ENCODE measurements at regions not wholly inside any gene's neighbourhood (a gene's known extent, or its start where the extent isn't known, plus 50 kb on each side); places are given as distances from the start of the nearest gene placed in this dataset.

- DNase-seq (no peak), ATAC-seq (no peak)
- Mint-ChIP-seq H3K9me3 (peaks cover 0 to 5% (median 0%) of the 10 kb centered on the region in 11 donors), H3K36me3 (no peaks in the 10 kb centered on the region), H3K27me3 (no peaks in the 10 kb centered on the region), H3K4me3 (no peak overlapping the region), H3K4me1 (no peaks in the 10 kb centered on the region), H3K27ac (no peak overlapping the region)
- CTCF ChIA-PET, result no interaction called here
- intact Hi-C loops (cut with micrococcal nuclease), result no loop called here
- Histone ChIP-seq H3K27ac (ENCODE audit: low read depth, low read length) (no peak overlapping the region), H3K4me1 (ENCODE audit: control insufficient read depth in 2 of 2, insufficient read depth in 2 of 2, low read length in 2 of 2) (no peaks in the 10 kb centered on the region), H3K9me3 (ENCODE audit: control insufficient read depth in 2 of 3, low read length in 3 of 3) (no peaks in the 10 kb centered on the region), H3K4me3 (ENCODE audit: low read length) (no peak overlapping the region), H3K36me3 (ENCODE audit: control insufficient read depth in 2 of 3, insufficient read depth in 3 of 3, low read length in 3 of 3) (no peaks in the 10 kb centered on the region), H3K27me3 (ENCODE audit: control insufficient read depth in 2 of 2, insufficient read depth in 2 of 2, low read length in 2 of 2) (peaks cover 0 to 2% of the 10 kb centered on the region in 2 donors)
- POLR2A ChIA-PET, result no interaction called here
These were observed 599.6 kb upstream of the PKDCC start for GRCh38 chr2:41448221-41448620.

DNA sequence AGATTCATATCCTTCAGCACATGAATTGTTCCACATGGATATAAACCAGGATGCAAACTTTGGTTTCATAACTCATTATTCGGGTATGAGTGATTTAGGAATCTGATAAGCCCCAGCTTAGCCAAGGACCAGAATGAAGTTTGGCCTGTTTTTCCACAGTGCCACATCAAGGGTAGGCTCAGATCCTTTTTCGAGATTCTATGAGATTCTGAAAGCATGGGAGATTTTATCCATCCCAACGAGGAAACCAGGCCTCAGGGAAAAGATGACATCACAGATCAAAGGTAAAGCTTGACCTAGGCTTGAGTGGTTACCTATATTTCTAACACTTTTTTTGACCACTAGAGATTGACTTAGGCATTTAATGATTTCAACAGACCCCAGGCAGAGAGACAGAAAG lies 590.8 kb upstream of the PKDCC start:
- POLR2A ChIA-PET, result no interaction called here
- Histone ChIP-seq H3K9me3 (ENCODE audit: control insufficient read depth in 2 of 3, low read length in 3 of 3) (no peaks in the 10 kb centered on the region), H3K36me3 (ENCODE audit: control insufficient read depth in 2 of 3, insufficient read depth in 3 of 3, low read length in 3 of 3) (no peaks in the 10 kb centered on the region), H3K4me1 (ENCODE audit: control insufficient read depth in 2 of 2, insufficient read depth in 2 of 2, low read length in 2 of 2) (no peaks in the 10 kb centered on the region), H3K27ac (ENCODE audit: low read depth, low read length) (no peak overlapping the region), H3K4me3 (ENCODE audit: low read length) (no peak overlapping the region), H3K27me3 (ENCODE audit: control insufficient read depth in 2 of 2, insufficient read depth in 2 of 2, low read length in 2 of 2) (no peaks in the 10 kb centered on the region)
- no peak overlapping the region for H3K27ac Mint-ChIP-seq
- no peak for DNase-seq
- no peak overlapping the region for H3K4me3 Mint-ChIP-seq
- H3K9me3 Mint-ChIP-seq, result peaks cover 0 to 6% (median 0%) of the 10 kb centered on the region in 11 donors
- no peaks in the 10 kb centered on the region for H3K36me3 Mint-ChIP-seq
- peaks cover 0 to 18% (median 3%) of the 10 kb centered on the region in 7 donors for H3K4me1 Mint-ChIP-seq
- intact Hi-C loops (cut with micrococcal nuclease), result no loop called here
- CTCF ChIA-PET, result no interaction called here
- ATAC-seq, result no peak
- H3K27me3 Mint-ChIP-seq, result no peaks in the 10 kb centered on the region

DNA sequence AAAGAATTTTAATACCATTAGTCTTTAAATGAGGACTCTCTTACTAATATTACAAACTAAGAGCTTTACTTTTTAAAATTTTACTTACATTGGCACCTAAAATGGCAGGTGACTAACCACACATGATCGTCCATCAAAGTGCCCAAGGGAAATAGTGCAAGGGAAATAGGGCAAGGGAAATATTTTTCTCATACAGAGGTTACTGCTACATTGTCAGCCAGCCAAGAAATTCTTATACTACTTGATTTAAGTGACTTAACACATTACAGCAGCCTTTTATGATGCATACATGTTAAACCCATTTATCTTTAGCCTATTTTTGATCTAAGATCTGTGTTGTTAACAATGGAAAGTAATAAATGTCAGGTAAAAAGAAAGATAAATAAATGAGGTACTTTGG lies 587.2 kb upstream of the PKDCC start:
- peaks cover 0 to 6% (median 0%) of the 10 kb centered on the region in 11 donors for H3K9me3 Mint-ChIP-seq
- Histone ChIP-seq H3K4me1 (ENCODE audit: control insufficient read depth in 2 of 2, insufficient read depth in 2 of 2, low read length in 2 of 2) (no peaks in the 10 kb centered on the region), H3K36me3 (ENCODE audit: control insufficient read depth in 2 of 3, insufficient read depth in 3 of 3, low read length in 3 of 3) (no peaks in the 10 kb centered on the region), H3K9me3 (ENCODE audit: control insufficient read depth in 2 of 3, low read length in 3 of 3) (no peaks in the 10 kb centered on the region), H3K27me3 (ENCODE audit: control insufficient read depth in 2 of 2, insufficient read depth in 2 of 2, low read length in 2 of 2) (no peaks in the 10 kb centered on the region), H3K27ac (ENCODE audit: low read depth, low read length) (no peak overlapping the region), H3K4me3 (ENCODE audit: low read length) (no peak overlapping the region)
- H3K36me3 Mint-ChIP-seq, result no peaks in the 10 kb centered on the region
- H3K4me3 Mint-ChIP-seq, result no peak overlapping the region
- no peak overlapping the region for H3K27ac Mint-ChIP-seq
- ChIA-PET CTCF (no interaction called here), POLR2A (no interaction called here)
- ATAC-seq, result no peak
- intact Hi-C loops (cut with micrococcal nuclease), result no loop called here
- no peak for DNase-seq
- H3K27me3 Mint-ChIP-seq, result no peaks in the 10 kb centered on the region
- H3K4me1 Mint-ChIP-seq, result peaks cover 0 to 17% (median 2%) of the 10 kb centered on the region in 7 donors

GRCh38 chr2:41464395-41464794 lies 583.4 kb upstream of the PKDCC start:
- Mint-ChIP-seq H3K27ac (no peak overlapping the region), H3K9me3 (peaks cover 0 to 5% (median 0%) of the 10 kb centered on the region in 11 donors), H3K4me1 (no peaks in the 10 kb centered on the region), H3K36me3 (no peaks in the 10 kb centered on the region), H3K4me3 (no peak overlapping the region), H3K27me3 (peaks cover 0 to 4% (median 0%) of the 10 kb centered on the region in 5 donors)
- H3K4me1 ChIP-seq (ENCODE audit: control insufficient read depth in 2 of 2, insufficient read depth in 2 of 2, low read length in 2 of 2), result no peaks in the 10 kb centered on the region
- DNase-seq (no peak), ATAC-seq (no peak)
- intact Hi-C loops (cut with micrococcal nuclease), result no loop called here
- H3K4me3 ChIP-seq (ENCODE audit: low read length), result no peak overlapping the region
- H3K36me3 ChIP-seq (ENCODE audit: control insufficient read depth in 2 of 3, insufficient read depth in 3 of 3, low read length in 3 of 3), result no peaks in the 10 kb centered on the region
- H3K27ac ChIP-seq (ENCODE audit: low read depth, low read length), result no peak overlapping the region
- H3K27me3 ChIP-seq (ENCODE audit: control insufficient read depth in 2 of 2, insufficient read depth in 2 of 2, low read length in 2 of 2), result no peaks in the 10 kb centered on the region
- POLR2A ChIA-PET, result no interaction called here
- H3K9me3 ChIP-seq (ENCODE audit: control insufficient read depth in 2 of 3, low read length in 3 of 3), result no peaks in the 10 kb centered on the region
- CTCF ChIA-PET, result no interaction called here

- Mint-ChIP-seq H3K36me3 (no peaks in the 10 kb centered on the region), H3K4me3 (no peak overlapping the region), H3K9me3 (peaks cover 0 to 7% (median 0%) of the 10 kb centered on the region in 11 donors), H3K27ac (no peak overlapping the region), H3K27me3 (no peaks in the 10 kb centered on the region), H3K4me1 (no peaks in the 10 kb centered on the region)
- ATAC-seq (no peak), DNase-seq (no peak)
- ChIA-PET POLR2A (no interaction called here), CTCF (no interaction called here)
- Histone ChIP-seq H3K27ac (ENCODE audit: low read depth, low read length) (no peak overlapping the region), H3K4me1 (ENCODE audit: control insufficient read depth in 2 of 2, insufficient read depth in 2 of 2, low read length in 2 of 2) (no peaks in the 10 kb centered on the region), H3K36me3 (ENCODE audit: control insufficient read depth in 2 of 3, insufficient read depth in 3 of 3, low read length in 3 of 3) (no peaks in the 10 kb centered on the region), H3K9me3 (ENCODE audit: control insufficient read depth in 2 of 3, low read length in 3 of 3) (no peaks in the 10 kb centered on the region), H3K27me3 (ENCODE audit: control insufficient read depth in 2 of 2, insufficient read depth in 2 of 2, low read length in 2 of 2) (no peaks in the 10 kb centered on the region), H3K4me3 (ENCODE audit: low read length) (no peak overlapping the region)
- intact Hi-C loops (cut with micrococcal nuclease), result no loop called here
These were observed 571.9 kb upstream of the PKDCC start for GRCh38 chr2:41475959-41476358.

GRCh38 chr2:41482659-41483058 lies 565.2 kb upstream of the PKDCC start:
- ChIA-PET POLR2A (no interaction called here), CTCF (no interaction called here)
- no peaks in the 10 kb centered on the region for H3K9me3 ChIP-seq (ENCODE audit: control insufficient read depth in 2 of 3, low read length in 3 of 3)
- Mint-ChIP-seq H3K27me3 (no peaks in the 10 kb centered on the region), H3K9me3 (peaks cover 0 to 3% (median 0%) of the 10 kb centered on the region in 11 donors), H3K4me3 (no peak overlapping the region), H3K4me1 (no peaks in the 10 kb centered on the region), H3K27ac (no peak overlapping the region), H3K36me3 (no peaks in the 10 kb centered on the region)
- no peak overlapping the region for H3K27ac ChIP-seq (ENCODE audit: low read depth, low read length)
- no peaks in the 10 kb centered on the region for H3K36me3 ChIP-seq (ENCODE audit: control insufficient read depth in 2 of 3, insufficient read depth in 3 of 3, low read length in 3 of 3)
- no peak for ATAC-seq
- H3K4me3 ChIP-seq (ENCODE audit: low read length), result no peak overlapping the region
- H3K27me3 ChIP-seq (ENCODE audit: control insufficient read depth in 2 of 2, insufficient read depth in 2 of 2, low read length in 2 of 2), result no peaks in the 10 kb centered on the region
- no peak for DNase-seq
- no peaks in the 10 kb centered on the region for H3K4me1 ChIP-seq (ENCODE audit: control insufficient read depth in 2 of 2, insufficient read depth in 2 of 2, low read length in 2 of 2)
- intact Hi-C loops (cut with micrococcal nuclease), result no loop called here

- Histone ChIP-seq H3K9me3 (ENCODE audit: control insufficient read depth in 2 of 3, low read length in 3 of 3) (no peaks in the 10 kb centered on the region), H3K27me3 (ENCODE audit: control insufficient read depth in 2 of 2, insufficient read depth in 2 of 2, low read length in 2 of 2) (no peaks in the 10 kb centered on the region), H3K4me3 (ENCODE audit: low read length) (no peak overlapping the region), H3K4me1 (ENCODE audit: control insufficient read depth in 2 of 2, insufficient read depth in 2 of 2, low read length in 2 of 2) (no peaks in the 10 kb centered on the region), H3K36me3 (ENCODE audit: control insufficient read depth in 2 of 3, insufficient read depth in 3 of 3, low read length in 3 of 3) (no peaks in the 10 kb centered on the region), H3K27ac (ENCODE audit: low read depth, low read length) (no peak overlapping the region)
- Mint-ChIP-seq H3K27me3 (no peaks in the 10 kb centered on the region), H3K9me3 (peaks cover 0 to 3% (median 0%) of the 10 kb centered on the region in 11 donors), H3K4me1 (no peaks in the 10 kb centered on the region), H3K27ac (no peak overlapping the region), H3K4me3 (no peak overlapping the region), H3K36me3 (no peaks in the 10 kb centered on the region)
- POLR2A ChIA-PET, result no interaction called here
- CTCF ChIA-PET, result no interaction called here
- intact Hi-C loops (cut with micrococcal nuclease), result no loop called here
- ATAC-seq (no peak), DNase-seq (no peak)
These were observed 564.6 kb upstream of the PKDCC start for GRCh38 chr2:41483226-41483625.
